ENCODE measurements at regions not wholly inside any gene's neighbourhood (a gene's known extent, or its start where the extent isn't known, plus 50 kb on each side); places are given as distances from the start of the nearest gene placed in this dataset.

- TF ChIP-seq, protein P1, sequence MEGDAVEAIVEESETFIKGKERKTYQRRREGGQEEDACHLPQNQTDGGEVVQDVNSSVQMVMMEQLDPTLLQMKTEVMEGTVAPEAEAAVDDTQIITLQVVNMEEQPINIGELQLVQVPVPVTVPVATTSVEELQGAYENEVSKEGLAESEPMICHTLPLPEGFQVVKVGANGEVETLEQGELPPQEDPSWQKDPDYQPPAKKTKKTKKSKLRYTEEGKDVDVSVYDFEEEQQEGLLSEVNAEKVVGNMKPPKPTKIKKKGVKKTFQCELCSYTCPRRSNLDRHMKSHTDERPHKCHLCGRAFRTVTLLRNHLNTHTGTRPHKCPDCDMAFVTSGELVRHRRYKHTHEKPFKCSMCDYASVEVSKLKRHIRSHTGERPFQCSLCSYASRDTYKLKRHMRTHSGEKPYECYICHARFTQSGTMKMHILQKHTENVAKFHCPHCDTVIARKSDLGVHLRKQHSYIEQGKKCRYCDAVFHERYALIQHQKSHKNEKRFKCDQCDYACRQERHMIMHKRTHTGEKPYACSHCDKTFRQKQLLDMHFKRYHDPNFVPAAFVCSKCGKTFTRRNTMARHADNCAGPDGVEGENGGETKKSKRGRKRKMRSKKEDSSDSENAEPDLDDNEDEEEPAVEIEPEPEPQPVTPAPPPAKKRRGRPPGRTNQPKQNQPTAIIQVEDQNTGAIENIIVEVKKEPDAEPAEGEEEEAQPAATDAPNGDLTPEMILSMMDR (conservative IDR thresholded peaks at IDR 0.05; ENCODE audit: low read depth in 2 of 2) = no peak
- TF ChIP-seq CREB1 (CRISPR knock-in tag; IDR thresholded peaks at IDR 0.05; ENCODE audit: low read depth) = no peak
- no peak for TF ChIP-seq POLR2AphosphoS5 (IDR thresholded peaks at IDR 0.05; ENCODE audit: low read depth)
- TF ChIP-seq NANOG (IDR thresholded peaks at IDR 0.05; ENCODE audit: borderline replicate concordance) = no peak
- no peak for TF ChIP-seq ZNF331 (CRISPR knock-in tag; IDR thresholded peaks at IDR 0.05; ENCODE audit: low read depth)
- TF ChIP-seq, protein P2, sequence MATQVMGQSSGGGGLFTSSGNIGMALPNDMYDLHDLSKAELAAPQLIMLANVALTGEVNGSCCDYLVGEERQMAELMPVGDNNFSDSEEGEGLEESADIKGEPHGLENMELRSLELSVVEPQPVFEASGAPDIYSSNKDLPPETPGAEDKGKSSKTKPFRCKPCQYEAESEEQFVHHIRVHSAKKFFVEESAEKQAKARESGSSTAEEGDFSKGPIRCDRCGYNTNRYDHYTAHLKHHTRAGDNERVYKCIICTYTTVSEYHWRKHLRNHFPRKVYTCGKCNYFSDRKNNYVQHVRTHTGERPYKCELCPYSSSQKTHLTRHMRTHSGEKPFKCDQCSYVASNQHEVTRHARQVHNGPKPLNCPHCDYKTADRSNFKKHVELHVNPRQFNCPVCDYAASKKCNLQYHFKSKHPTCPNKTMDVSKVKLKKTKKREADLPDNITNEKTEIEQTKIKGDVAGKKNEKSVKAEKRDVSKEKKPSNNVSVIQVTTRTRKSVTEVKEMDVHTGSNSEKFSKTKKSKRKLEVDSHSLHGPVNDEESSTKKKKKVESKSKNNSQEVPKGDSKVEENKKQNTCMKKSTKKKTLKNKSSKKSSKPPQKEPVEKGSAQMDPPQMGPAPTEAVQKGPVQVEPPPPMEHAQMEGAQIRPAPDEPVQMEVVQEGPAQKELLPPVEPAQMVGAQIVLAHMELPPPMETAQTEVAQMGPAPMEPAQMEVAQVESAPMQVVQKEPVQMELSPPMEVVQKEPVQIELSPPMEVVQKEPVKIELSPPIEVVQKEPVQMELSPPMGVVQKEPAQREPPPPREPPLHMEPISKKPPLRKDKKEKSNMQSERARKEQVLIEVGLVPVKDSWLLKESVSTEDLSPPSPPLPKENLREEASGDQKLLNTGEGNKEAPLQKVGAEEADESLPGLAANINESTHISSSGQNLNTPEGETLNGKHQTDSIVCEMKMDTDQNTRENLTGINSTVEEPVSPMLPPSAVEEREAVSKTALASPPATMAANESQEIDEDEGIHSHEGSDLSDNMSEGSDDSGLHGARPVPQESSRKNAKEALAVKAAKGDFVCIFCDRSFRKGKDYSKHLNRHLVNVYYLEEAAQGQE (IDR thresholded peaks at IDR 0.05; ENCODE audit: unreplicated experiment) = no peak
- TF ChIP-seq EZH2phosphoT487 (IDR thresholded peaks at IDR 0.05; ENCODE audit: unreplicated experiment) = no peak
Observed at GRCh38 chr5:2921176-2921575, 169.7 kb upstream of the IRX2 start (continued).

DNA sequence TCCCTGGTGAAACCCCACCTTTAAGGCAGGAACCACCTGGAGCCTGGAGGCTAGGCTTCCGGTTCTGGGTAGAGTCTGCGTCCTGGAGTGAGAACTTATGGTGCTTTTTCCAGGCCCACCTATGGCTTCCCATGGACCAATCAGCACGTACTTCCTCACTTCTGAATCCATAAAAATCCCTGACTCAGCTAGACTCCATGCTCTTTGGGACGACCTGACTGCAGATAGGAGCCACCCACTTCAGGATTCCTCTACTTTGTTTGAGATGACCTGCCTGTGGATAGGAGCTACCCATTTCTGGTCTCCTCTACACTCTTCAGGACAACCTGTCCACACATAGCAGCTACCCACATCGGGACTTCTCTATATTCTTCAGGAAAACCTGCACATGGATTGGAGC, 168.8 kb upstream of the IRX2 start:
- no peak overlapping the region for H3K4me3 Mint-ChIP-seq
- no peak overlapping the region for H3K27ac Mint-ChIP-seq
- no peak overlapping the region for H3K27ac ChIP-seq (ENCODE audit: low read depth)
- H3K4me1 ChIP-seq (ENCODE audit: insufficient read depth) = peaks cover 16% of the 10 kb centered on the region
- H3K36me3 Mint-ChIP-seq (ENCODE audit: low read depth) = peaks cover 14% of the 10 kb centered on the region
- H3K9me2 ChIP-seq (ENCODE audit: insufficient read depth) = no peaks in the 10 kb centered on the region
- H3K79me2 ChIP-seq (replicated peaks; ENCODE audit: insufficient read depth) = no peaks in the 10 kb centered on the region
- no peaks in the 10 kb centered on the region for H3K36me3 ChIP-seq (ENCODE audit: insufficient read depth)
- DNase-seq (ENCODE audit: low spot score) (no peak), ATAC-seq (no peak)
- peaks cover 17% of the 10 kb centered on the region for H3K4me1 Mint-ChIP-seq
- peaks cover 17% of the 10 kb centered on the region for H3K27me3 Mint-ChIP-seq (ENCODE audit: insufficient read depth, low read depth, poor library complexity)
- H3K4me2 ChIP-seq = no peak overlapping the region
- peaks cover 3% of the 10 kb centered on the region; the same call in 1 of the 2 replicates for H3F3A ChIP-seq (replicated peaks; ENCODE audit: low read depth)
- H3K4me3 ChIP-seq = no peak overlapping the region
- no peaks in the 10 kb centered on the region for H4K20me1 ChIP-seq (replicated peaks; ENCODE audit: insufficient read depth)
- peaks cover 7% of the 10 kb centered on the region; the same call in 1 of the 2 replicates for H3K27me3 ChIP-seq (ENCODE audit: insufficient read depth)
- H2AFZ ChIP-seq = no peak overlapping the region
- H3K9me3 Mint-ChIP-seq = peaks cover 38% of the 10 kb centered on the region
- TF ChIP-seq EZH2phosphoT487 (IDR thresholded peaks at IDR 0.05; ENCODE audit: unreplicated experiment) (no peak), STAT1 (IDR thresholded peaks at IDR 0.05; ENCODE audit: unreplicated experiment) (no peak), JUNB (IDR thresholded peaks at IDR 0.05; ENCODE audit: unreplicated experiment) (no peak), NANOG (IDR thresholded peaks at IDR 0.05; ENCODE audit: borderline replicate concordance) (no peak)
- TF ChIP-seq, protein P1 (conservative IDR thresholded peaks at IDR 0.05; ENCODE audit: low read depth in 2 of 2) = no peak
- TF ChIP-seq, protein P3, sequence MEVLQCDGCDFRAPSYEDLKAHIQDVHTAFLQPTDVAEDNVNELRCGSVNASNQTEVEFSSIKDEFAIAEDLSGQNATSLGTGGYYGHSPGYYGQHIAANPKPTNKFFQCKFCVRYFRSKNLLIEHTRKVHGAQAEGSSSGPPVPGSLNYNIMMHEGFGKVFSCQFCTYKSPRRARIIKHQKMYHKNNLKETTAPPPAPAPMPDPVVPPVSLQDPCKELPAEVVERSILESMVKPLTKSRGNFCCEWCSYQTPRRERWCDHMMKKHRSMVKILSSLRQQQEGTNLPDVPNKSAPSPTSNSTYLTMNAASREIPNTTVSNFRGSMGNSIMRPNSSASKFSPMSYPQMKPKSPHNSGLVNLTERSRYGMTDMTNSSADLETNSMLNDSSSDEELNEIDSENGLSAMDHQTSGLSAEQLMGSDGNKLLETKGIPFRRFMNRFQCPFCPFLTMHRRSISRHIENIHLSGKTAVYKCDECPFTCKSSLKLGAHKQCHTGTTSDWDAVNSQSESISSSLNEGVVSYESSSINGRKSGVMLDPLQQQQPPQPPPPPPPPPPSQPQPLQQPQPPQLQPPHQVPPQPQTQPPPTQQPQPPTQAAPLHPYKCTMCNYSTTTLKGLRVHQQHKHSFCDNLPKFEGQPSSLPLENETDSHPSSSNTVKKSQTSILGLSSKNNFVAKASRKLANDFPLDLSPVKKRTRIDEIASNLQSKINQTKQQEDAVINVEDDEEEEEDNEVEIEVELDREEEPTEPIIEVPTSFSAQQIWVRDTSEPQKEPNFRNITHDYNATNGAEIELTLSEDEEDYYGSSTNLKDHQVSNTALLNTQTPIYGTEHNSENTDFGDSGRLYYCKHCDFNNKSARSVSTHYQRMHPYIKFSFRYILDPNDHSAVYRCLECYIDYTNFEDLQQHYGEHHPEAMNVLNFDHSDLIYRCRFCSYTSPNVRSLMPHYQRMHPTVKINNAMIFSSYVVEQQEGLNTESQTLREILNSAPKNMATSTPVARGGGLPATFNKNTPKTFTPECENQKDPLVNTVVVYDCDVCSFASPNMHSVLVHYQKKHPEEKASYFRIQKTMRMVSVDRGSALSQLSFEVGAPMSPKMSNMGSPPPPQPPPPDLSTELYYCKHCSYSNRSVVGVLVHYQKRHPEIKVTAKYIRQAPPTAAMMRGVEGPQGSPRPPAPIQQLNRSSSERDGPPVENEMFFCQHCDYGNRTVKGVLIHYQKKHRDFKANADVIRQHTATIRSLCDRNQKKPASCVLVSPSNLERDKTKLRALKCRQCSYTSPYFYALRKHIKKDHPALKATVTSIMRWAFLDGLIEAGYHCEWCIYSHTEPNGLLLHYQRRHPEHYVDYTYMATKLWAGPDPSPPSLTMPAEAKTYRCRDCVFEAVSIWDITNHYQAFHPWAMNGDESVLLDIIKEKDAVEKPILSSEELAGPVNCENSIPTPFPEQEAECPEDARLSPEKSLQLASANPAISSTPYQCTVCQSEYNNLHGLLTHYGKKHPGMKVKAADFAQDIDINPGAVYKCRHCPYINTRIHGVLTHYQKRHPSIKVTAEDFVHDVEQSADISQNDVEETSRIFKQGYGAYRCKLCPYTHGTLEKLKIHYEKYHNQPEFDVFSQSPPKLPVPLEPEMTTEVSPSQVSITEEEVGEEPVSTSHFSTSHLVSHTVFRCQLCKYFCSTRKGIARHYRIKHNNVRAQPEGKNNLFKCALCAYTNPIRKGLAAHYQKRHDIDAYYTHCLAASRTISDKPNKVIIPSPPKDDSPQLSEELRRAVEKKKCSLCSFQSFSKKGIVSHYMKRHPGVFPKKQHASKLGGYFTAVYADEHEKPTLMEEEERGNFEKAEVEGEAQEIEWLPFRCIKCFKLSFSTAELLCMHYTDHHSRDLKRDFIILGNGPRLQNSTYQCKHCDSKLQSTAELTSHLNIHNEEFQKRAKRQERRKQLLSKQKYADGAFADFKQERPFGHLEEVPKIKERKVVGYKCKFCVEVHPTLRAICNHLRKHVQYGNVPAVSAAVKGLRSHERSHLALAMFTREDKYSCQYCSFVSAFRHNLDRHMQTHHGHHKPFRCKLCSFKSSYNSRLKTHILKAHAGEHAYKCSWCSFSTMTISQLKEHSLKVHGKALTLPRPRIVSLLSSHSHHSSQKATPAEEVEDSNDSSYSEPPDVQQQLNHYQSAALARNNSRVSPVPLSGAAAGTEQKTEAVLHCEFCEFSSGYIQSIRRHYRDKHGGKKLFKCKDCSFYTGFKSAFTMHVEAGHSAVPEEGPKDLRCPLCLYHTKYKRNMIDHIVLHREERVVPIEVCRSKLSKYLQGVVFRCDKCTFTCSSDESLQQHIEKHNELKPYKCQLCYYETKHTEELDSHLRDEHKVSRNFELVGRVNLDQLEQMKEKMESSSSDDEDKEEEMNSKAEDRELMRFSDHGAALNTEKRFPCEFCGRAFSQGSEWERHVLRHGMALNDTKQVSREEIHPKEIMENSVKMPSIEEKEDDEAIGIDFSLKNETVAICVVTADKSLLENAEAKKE (CRISPR knock-in tag; IDR thresholded peaks at IDR 0.05) = no peak
